ENCODE measurements at regions not wholly inside any gene's neighbourhood (a gene's known extent, or its start where the extent isn't known, plus 50 kb on each side); places are given as distances from the start of the nearest gene placed in this dataset.

- Histone ChIP-seq H4K8ac (ENCODE audit: extremely low read depth, insufficient read depth, low read length) (no peak overlapping the region), H4K91ac (replicated peaks; ENCODE audit: insufficient read length, low read length) (no peak overlapping the region), H4K20me1 (replicated peaks in 1 of 2; ENCODE audit: control insufficient read depth in 1 of 2, insufficient read depth in 2 of 2, low read length in 2 of 2) (no peaks in the 10 kb centered on the region), H2BK120ac (replicated peaks; ENCODE audit: low read depth, low read length) (no peak overlapping the region), H3K9me3 (ENCODE audit: insufficient read depth in 2 of 2, low read depth in 1 of 2, low read length in 1 of 2) (no peaks in the 10 kb centered on the region), H2AK5ac (ENCODE audit: low read depth, low read length) (no peak overlapping the region), H2BK12ac (ENCODE audit: low read depth, low read length) (no peak overlapping the region), H3K9ac (replicated peaks in 1 of 4; ENCODE audit: extremely low read depth in 1 of 4, low read depth in 3 of 4, low read length in 3 of 4) (no peak overlapping the region), H3K56ac (replicated peaks; ENCODE audit: insufficient read length, low read depth, low read length) (no peak overlapping the region), H3K18ac (ENCODE audit: extremely low read depth, low read length) (no peak overlapping the region), H3K14ac (ENCODE audit: insufficient read length) (no peak overlapping the region), H3K4me1 (replicated peaks in 1 of 4; ENCODE audit: control insufficient read depth in 3 of 4, insufficient read depth in 4 of 4, low read length in 3 of 4) (peaks cover 0 to 2% (median 0%) of the 10 kb centered on the region in 4 experiments; a peak in 1 of 7 replicates), H3K4ac (replicated peaks; ENCODE audit: insufficient read length, low read depth, low read length) (no peak overlapping the region), H3K4me3 (ENCODE audit: extremely low read depth in 1 of 4, insufficient read depth in 2 of 4, low read depth in 3 of 4, low read length in 4 of 4) (no peak overlapping the region), H2BK15ac (ENCODE audit: low read length) (no peak overlapping the region), H2BK5ac (ENCODE audit: low read depth, low read length) (no peak overlapping the region), H3K4me2 (ENCODE audit: insufficient read depth in 1 of 2, low read depth in 2 of 2, low read length in 2 of 2) (no peak overlapping the region), H3K36me3 (ENCODE audit: control insufficient read depth in 2 of 4, insufficient read depth in 4 of 4, low read length in 3 of 4) (no peaks in the 10 kb centered on the region), H2BK20ac (ENCODE audit: low read length) (no peak overlapping the region), H3K23ac (ENCODE audit: insufficient read length) (no peak overlapping the region), H3K23me2 (ENCODE audit: low read depth, low read length) (no peaks in the 10 kb centered on the region; the same call in 1 of the 2 replicates), H2AFZ (ENCODE audit: low read length) (no peak overlapping the region), H3K79me1 (ENCODE audit: low read depth, low read length) (no peaks in the 10 kb centered on the region), H3K79me2 (ENCODE audit: control insufficient read depth in 1 of 2, insufficient read depth in 2 of 2, low read length in 2 of 2) (no peaks in the 10 kb centered on the region), H3K27ac (ENCODE audit: low read depth, low read length) (no peak overlapping the region), H3K27me3 (replicated peaks in 1 of 4; ENCODE audit: control insufficient read depth in 3 of 4, extremely low read depth in 1 of 4, insufficient read depth in 3 of 4, low read length in 3 of 4) (peaks cover 0 to 1% (median 0%) of the 10 kb centered on the region in 4 experiments; a peak in 1 of 7 replicates), H4K5ac (ENCODE audit: insufficient read length, low read depth, low read length) (no peak overlapping the region)
- WGBS, 2 experiments (ENCODE audit: extremely low coverage in 1 of 2, insufficient coverage in 1 of 2, insufficient read length in 1 of 2, insufficient replicate concordance in 2 of 2, low coverage in 1 of 2, low lambda C conversion rate in 2 of 2, missing lambda C conversion rate in 1 of 2): 85% methylated on average over 3 of the region's 3 CpGs; no CpG with 5 or more reads in 1 of the 2 experiments
- POLR2A ChIA-PET (ENCODE audit: partially characterized antibody): no interaction called here
- TF ChIP-seq FOSL1 (IDR thresholded peaks at IDR 0.05; ENCODE audit: insufficient read depth, low read depth, low read length) (no peak), TEAD4 (IDR thresholded peaks at IDR 0.05; ENCODE audit: low read depth, low read length) (peak; percentile 36; the same call in 1 of the 2 replicates), HDAC2 (IDR thresholded peaks at IDR 0.05; ENCODE audit: borderline replicate concordance in 1 of 2, low read depth in 2 of 2, low read length in 2 of 2) (no peak)
- CTCF ChIA-PET (ENCODE audit: partially characterized antibody): interaction anchor here (4.9 kb wide), 1 partner anchor 11 kb away, joined by 35 read pairs; no protein-coding TSS in a partner anchor
- DNase-seq (ENCODE audit: low read depth in 1 of 2, low spot score in 2 of 2) (no peak), FAIRE-seq (no peak)
Observed at GRCh38 chr2:163877316-163877715, 141.5 kb upstream of the FIGN start.

Measured in H1 (cell line).